Activated CD8-positive, alpha-beta T cell treated with anti-CD3 and anti-CD28 coated beads, Interleukin-2, amount 10 ng/mL, durations not matched to agents 7 days and 5 days (primary cell): ENCODE measurements at regions not wholly inside any gene's neighbourhood (a gene's known extent, or its start where the extent isn't known, plus 50 kb on each side); places are given as distances from the start of the nearest gene placed in this dataset.

Source experiments
- ATAC-seq: fragments of 150-1000 bp; cut with Tn5 transposase; one replicate; pipeline ENCODE4 v1.10.0; 2021; ENCODE audit warnings: moderate library complexity
- CTCF ChIA-PET: fragments of 350-600 bp; sonication (Branson Sonifier 250); formaldehyde crosslinking; loops from one replicate; lab custom pipeline; 2021; ENCODE audit warnings: antibody characterized with exemption; lab: Charles Lee
- POLR2A ChIA-PET: fragments of 350-600 bp; sonication (Branson Sonifier 250); formaldehyde crosslinking; loops from one replicate; lab custom pipeline; 2021; ENCODE audit warnings: antibody characterized with exemption; lab: Charles Lee
- DNase-seq: peaks from one replicate; pipeline ENCODE4 v3.0.0-alpha.2; 2020
- H3K27ac Mint-ChIP-seq: one replicate; pipeline ENCODE4 v1.8.0; 2021; ENCODE audit warnings: mild to moderate bottlenecking, mixed read lengths
- H3K27me3 Mint-ChIP-seq: one replicate; pipeline ENCODE4 v1.8.0; 2021; ENCODE audit warnings: low read depth, mixed read lengths
- H3K36me3 Mint-ChIP-seq: one replicate; pipeline ENCODE4 v1.8.0; 2021; ENCODE audit warnings: low read depth, mixed read lengths
- H3K4me1 Mint-ChIP-seq: one replicate; pipeline ENCODE4 v1.8.0; 2021; ENCODE audit warnings: low read depth, mixed read lengths
- H3K4me3 Mint-ChIP-seq: one replicate; pipeline ENCODE4 v1.8.0; 2021; ENCODE audit warnings: mild to moderate bottlenecking, mixed read lengths
- H3K9me3 Mint-ChIP-seq: one replicate; pipeline ENCODE4 v1.8.0; 2022; ENCODE audit warnings: mixed read lengths; ENCODE audit not compliant: insufficient read depth

- POLR2A ChIA-PET = interaction anchor here (2.4 kb wide), 1 partner anchor 122 kb away, joined by 15 read pairs; a partner anchor contains a TSS
- H3K36me3 Mint-ChIP-seq = no peaks in the 10 kb centered on the region
Observed at GRCh38 chr6:27770724-27771123, 141.5 kb downstream of the OR2B2 start.

DNA sequence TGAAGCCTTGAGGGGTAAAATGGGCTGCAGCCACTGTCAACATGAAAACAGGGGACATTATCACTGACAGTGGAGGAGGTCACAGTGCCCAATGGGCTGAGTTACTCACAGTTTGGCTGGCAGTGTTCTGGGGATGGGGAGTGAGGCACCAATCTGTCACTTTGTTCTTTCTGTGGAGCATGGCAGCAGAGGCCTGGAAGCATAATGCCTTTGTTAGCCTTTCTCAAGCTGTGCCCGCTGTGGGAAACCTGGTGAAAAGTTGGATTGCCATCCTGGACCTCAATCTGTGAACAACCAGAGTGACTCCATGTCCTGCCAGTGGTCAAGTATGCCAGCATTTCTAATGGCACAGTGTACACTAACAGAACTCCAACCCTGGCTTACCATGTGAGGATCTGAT is 143.6 kb downstream of the OR2B2 start:
- no peak overlapping the region for H3K4me3 Mint-ChIP-seq
- no peak for ATAC-seq
- ChIA-PET CTCF (interaction anchor here (0.8 to 4.8 kb wide), 3 partner anchors 9 to 16 kb away, joined by 4 to 66 read pairs (median 5); no protein-coding TSS in a partner anchor), POLR2A (interaction anchor here (0.6 kb wide), 1 partner anchor 71 kb away, joined by 3 read pairs; no protein-coding TSS in a partner anchor)
- peaks cover 22% of the 10 kb centered on the region for H3K4me1 Mint-ChIP-seq
- H3K36me3 Mint-ChIP-seq = no peaks in the 10 kb centered on the region
- H3K27ac Mint-ChIP-seq = no peak overlapping the region
- H3K27me3 Mint-ChIP-seq = peaks cover 18% of the 10 kb centered on the region
- H3K9me3 Mint-ChIP-seq = no peaks in the 10 kb centered on the region
- no peak for DNase-seq

More at GRCh38 chr6:27770724-27771123, 141.5 kb downstream of the OR2B2 start:
- Mint-ChIP-seq H3K4me1 (peaks cover 22% of the 10 kb centered on the region), H3K9me3 (no peaks in the 10 kb centered on the region), H3K4me3 (no peak overlapping the region), H3K27me3 (peaks cover 19% of the 10 kb centered on the region), H3K27ac (no peak overlapping the region)
- ATAC-seq (no peak), DNase-seq (no peak)
- CTCF ChIA-PET = interaction anchor here (1.8 to 4.8 kb wide), 5 partner anchors 10 to 125 kb away, joined by 7 to 66 read pairs (median 40); no protein-coding TSS in a partner anchor

DNA sequence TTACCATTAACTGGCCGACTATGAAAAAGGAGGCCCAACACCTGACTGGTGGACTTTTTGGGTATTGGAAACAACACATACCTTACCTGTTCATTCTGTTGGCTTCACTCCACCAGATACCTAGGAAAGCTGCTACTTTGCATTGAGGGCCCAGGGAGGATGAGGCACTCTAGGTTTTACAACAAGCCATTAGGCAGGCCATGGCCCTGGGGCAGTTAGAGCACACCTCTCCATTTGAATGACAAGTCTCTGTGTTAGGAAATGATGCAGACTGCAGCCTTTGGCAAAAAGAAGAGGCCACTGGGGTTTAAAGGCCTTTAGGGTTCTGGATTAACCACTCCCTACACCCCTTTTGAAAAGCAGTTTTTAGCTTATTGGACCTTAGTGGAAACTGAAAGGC is 144.3 kb downstream of the OR2B2 start:
- no peak overlapping the region for H3K27ac Mint-ChIP-seq
- no peak overlapping the region for H3K4me3 Mint-ChIP-seq
- ChIA-PET POLR2A (no interaction called here), CTCF (interaction anchor here (1.0 kb wide), 1 partner anchor 15 kb away, joined by 5 read pairs; no protein-coding TSS in a partner anchor)
- H3K9me3 Mint-ChIP-seq = no peaks in the 10 kb centered on the region
- no peak for DNase-seq
- peaks cover 18% of the 10 kb centered on the region for H3K27me3 Mint-ChIP-seq
- peaks cover 19% of the 10 kb centered on the region for H3K4me1 Mint-ChIP-seq
- ATAC-seq = no peak
- H3K36me3 Mint-ChIP-seq = no peaks in the 10 kb centered on the region

GRCh38 chr6:27766405-27766804 is 145.8 kb downstream of the OR2B2 start:
- Mint-ChIP-seq H3K27ac (no peak overlapping the region), H3K4me3 (no peak overlapping the region), H3K9me3 (no peaks in the 10 kb centered on the region), H3K27me3 (peaks cover 17% of the 10 kb centered on the region), H3K4me1 (peaks cover 7% of the 10 kb centered on the region), H3K36me3 (no peaks in the 10 kb centered on the region)
- POLR2A ChIA-PET = no interaction called here
- ATAC-seq = no peak
- CTCF ChIA-PET = no interaction called here
- no peak for DNase-seq

- ChIA-PET CTCF (interaction anchor here (1.0 kb wide), 1 partner anchor 130 kb away, joined by 4 read pairs; no protein-coding TSS in a partner anchor), POLR2A (interaction anchor here (1.3 kb wide), 1 partner anchor 42 kb away, joined by 3 read pairs; a partner anchor contains a TSS)
- Mint-ChIP-seq H3K27me3 (peaks cover 10% of the 10 kb centered on the region), H3K4me1 (peaks cover 2% of the 10 kb centered on the region), H3K9me3 (no peaks in the 10 kb centered on the region), H3K27ac (no peak overlapping the region), H3K36me3 (no peaks in the 10 kb centered on the region), H3K4me3 (no peak overlapping the region)
- ATAC-seq (no peak), DNase-seq (no peak)
Observed at GRCh38 chr6:27765028-27765590, 147.1 kb downstream of the OR2B2 start.

GRCh38 chr6:27761391-27761790 is 150.8 kb downstream of the OR2B2 start:
- Mint-ChIP-seq H3K4me1 (peaks cover 21% of the 10 kb centered on the region), H3K9me3 (no peaks in the 10 kb centered on the region), H3K36me3 (peaks cover 4% of the 10 kb centered on the region), H3K27me3 (peaks cover 5% of the 10 kb centered on the region), H3K4me3 (no peak overlapping the region), H3K27ac (no peak overlapping the region)
- no peak for DNase-seq
- no peak for ATAC-seq
- ChIA-PET POLR2A (interaction anchor here (0.6 kb wide), 1 partner anchor 584 kb away, joined by 8 read pairs; no protein-coding TSS in a partner anchor), CTCF (interaction anchor here (0.6 to 5.9 kb wide), 3 partner anchors 9 to 1858 kb away, joined by 3 to 48 read pairs (median 7); no protein-coding TSS in a partner anchor)

DNA sequence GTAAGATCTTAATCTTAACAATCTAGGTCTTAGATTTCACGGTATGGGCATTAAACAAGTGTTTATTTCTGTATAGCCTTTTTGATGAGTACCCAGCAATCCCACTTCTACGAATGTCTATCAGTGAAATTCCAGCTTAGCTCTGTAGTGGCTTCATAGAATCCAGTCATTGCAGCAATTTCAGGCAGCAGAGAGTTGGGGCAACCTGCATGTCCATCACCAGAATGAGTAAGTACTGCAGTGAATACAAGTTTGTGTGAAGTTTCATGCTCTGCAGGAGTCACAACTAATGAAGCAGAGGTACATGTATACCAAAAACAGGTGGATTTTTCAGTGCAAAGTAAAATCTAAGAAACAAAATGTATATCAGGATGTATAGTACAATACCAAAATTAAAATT is 151.7 kb downstream of the OR2B2 start:
- Mint-ChIP-seq H3K27ac (no peak overlapping the region), H3K4me1 (peaks cover 21% of the 10 kb centered on the region), H3K27me3 (peaks cover 9% of the 10 kb centered on the region), H3K36me3 (peaks cover 4% of the 10 kb centered on the region), H3K4me3 (no peak overlapping the region), H3K9me3 (no peaks in the 10 kb centered on the region)
- POLR2A ChIA-PET = no interaction called here
- ATAC-seq (no peak), DNase-seq (no peak)
- CTCF ChIA-PET = interaction anchor here (1.9 to 5.9 kb wide), 4 partner anchors 8 to 583 kb away, joined by 7 to 48 read pairs (median 7); no protein-coding TSS in a partner anchor

- Mint-ChIP-seq H3K27me3 (peaks cover 5% of the 10 kb centered on the region), H3K27ac (no peak overlapping the region), H3K36me3 (peaks cover 4% of the 10 kb centered on the region), H3K4me1 (peaks cover 22% of the 10 kb centered on the region), H3K4me3 (no peak overlapping the region), H3K9me3 (no peaks in the 10 kb centered on the region)
- no peak for DNase-seq
- CTCF ChIA-PET = interaction anchor here (1.2 to 5.9 kb wide), 6 partner anchors 8 to 582 kb away, joined by 4 to 48 read pairs (median 7); partner anchors contain the start of gene POM121L2
- POLR2A ChIA-PET = no interaction called here
- ATAC-seq = no peak
Observed at GRCh38 chr6:27759930-27760329, 152.3 kb downstream of the OR2B2 start.

GRCh38 chr6:27758491-27758890 is 153.7 kb downstream of the OR2B2 start:
- Mint-ChIP-seq H3K27me3 (peaks cover 6% of the 10 kb centered on the region), H3K4me3 (peak overlapping the region; percentile 87), H3K9me3 (no peaks in the 10 kb centered on the region), H3K4me1 (peaks cover 32% of the 10 kb centered on the region), H3K36me3 (peaks cover 4% of the 10 kb centered on the region), H3K27ac (no peak overlapping the region)
- no peak for ATAC-seq
- CTCF ChIA-PET = interaction anchor here (1.0 to 5.9 kb wide), 6 partner anchors 10 to 581 kb away, joined by 3 to 48 read pairs (median 6); partner anchors contain the start of gene POM121L2
- POLR2A ChIA-PET = no interaction called here
- no peak for DNase-seq

- Mint-ChIP-seq H3K36me3 (peaks cover 4% of the 10 kb centered on the region), H3K9me3 (no peaks in the 10 kb centered on the region), H3K27me3 (peaks cover 6% of the 10 kb centered on the region), H3K4me1 (peaks cover 37% of the 10 kb centered on the region), H3K4me3 (peak overlapping the region; percentile 87), H3K27ac (peak overlapping the region; percentile 85)
- ChIA-PET POLR2A (interaction anchor here (0.6 to 1.6 kb wide), 8 partner anchors 15 to 1667 kb away, joined by 3 to 6 read pairs (median 4); a partner anchor contains a TSS), CTCF (interaction anchor here (0.6 to 6.3 kb wide), 4 partner anchors 14 to 139 kb away, joined by 3 to 66 read pairs (median 4); no protein-coding TSS in a partner anchor)
- DNase-seq (peak; percentile 64), ATAC-seq (peak; percentile 46)
Observed at GRCh38 chr6:27757307-27757706, 154.9 kb downstream of the OR2B2 start.

DNA sequence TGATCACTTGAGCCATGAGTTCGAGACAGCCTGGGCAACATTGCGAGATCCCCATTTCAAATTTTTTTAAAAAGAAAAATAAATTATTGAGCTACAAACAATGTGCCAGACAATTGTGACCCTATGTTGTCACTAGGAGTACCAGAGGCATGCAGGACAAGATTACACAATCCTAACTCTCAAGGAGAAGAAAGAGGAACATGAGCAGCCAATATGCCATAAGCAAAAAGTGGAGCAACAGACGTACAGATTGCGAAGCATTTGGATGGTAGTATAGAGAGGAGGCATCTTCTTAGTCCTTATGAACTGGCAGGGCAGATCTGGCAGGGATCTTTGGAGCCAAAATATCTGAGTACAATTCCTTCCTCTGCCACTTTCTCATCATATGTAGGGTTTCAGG is 156.4 kb downstream of the OR2B2 start:
- Mint-ChIP-seq H3K4me1 (peaks cover 43% of the 10 kb centered on the region), H3K9me3 (no peaks in the 10 kb centered on the region), H3K27ac (no peak overlapping the region), H3K4me3 (no peak overlapping the region), H3K36me3 (peaks cover 4% of the 10 kb centered on the region), H3K27me3 (peaks cover 6% of the 10 kb centered on the region)
- POLR2A ChIA-PET = interaction anchor here (1.6 to 3.0 kb wide), 2 partner anchors 52 to 59 kb away, joined by 4 to 14 read pairs; a partner anchor contains a TSS
- CTCF ChIA-PET = interaction anchor here (0.9 to 6.3 kb wide), 4 partner anchors 15 to 141 kb away, joined by 3 to 66 read pairs (median 4); no protein-coding TSS in a partner anchor
- ATAC-seq (no peak), DNase-seq (no peak)
